ENCODE measurements at regions not wholly inside any gene's neighbourhood (a gene's known extent, or its start where the extent isn't known, plus 50 kb on each side); places are given as distances from the start of the nearest gene placed in this dataset.
"Not testable (repeated sequence)": the region's sequence is repeated elsewhere in the genome, so short reads cannot be mapped to it uniquely, and the experiment has no call there.

GRCh38 chr18:22503803-22504202 is 86.1 kb upstream of the CTAGE1 start:
- H3K4me3 ChIP-seq (ENCODE audit: low read depth, low read length), result no peak overlapping the region

GRCh38 chr18:22504251-22505030 is 86.7 kb upstream of the CTAGE1 start:
- H3K4me3 ChIP-seq (ENCODE audit: low read depth, low read length), result no peak overlapping the region

GRCh38 chr18:22505141-22505591 is 87.5 kb upstream of the CTAGE1 start:
- H3K4me3 ChIP-seq (ENCODE audit: low read depth, low read length), result no peak overlapping the region

GRCh38 chr18:22507055-22507454 is 89.3 kb upstream of the CTAGE1 start:
- H3K4me3 ChIP-seq (ENCODE audit: low read depth, low read length), result no peak overlapping the region

- H3K4me3 ChIP-seq (ENCODE audit: low read depth, low read length), result no peak overlapping the region
Measured at GRCh38 chr18:22509423-22509822, 91.7 kb upstream of the CTAGE1 start.

GRCh38 chr18:22510697-22511096 is 93.0 kb upstream of the CTAGE1 start:
- H3K4me3 ChIP-seq (ENCODE audit: low read depth, low read length), result no peak overlapping the region

- no peak overlapping the region for H3K4me3 ChIP-seq (ENCODE audit: low read depth, low read length)
Measured at GRCh38 chr18:22513721-22514481, 96.2 kb upstream of the CTAGE1 start.

GRCh38 chr18:22514655-22515054 is 96.9 kb upstream of the CTAGE1 start:
- no peak overlapping the region for H3K4me3 ChIP-seq (ENCODE audit: low read depth, low read length)

GRCh38 chr18:22515250-22515649 is 97.5 kb upstream of the CTAGE1 start:
- no peak overlapping the region for H3K4me3 ChIP-seq (ENCODE audit: low read depth, low read length)

GRCh38 chr18:22517356-22517755 is 99.6 kb upstream of the CTAGE1 start:
- H3K4me3 ChIP-seq (ENCODE audit: low read depth, low read length), result no peak overlapping the region

- no peak overlapping the region for H3K4me3 ChIP-seq (ENCODE audit: low read depth, low read length)
Measured at GRCh38 chr18:22521026-22521707, 103.5 kb upstream of the CTAGE1 start.

- no peak overlapping the region for H3K4me3 ChIP-seq (ENCODE audit: low read depth, low read length)
Measured at GRCh38 chr18:22523481-22523880, 105.8 kb upstream of the CTAGE1 start.

GRCh38 chr18:22524783-22525182 is 107.1 kb upstream of the CTAGE1 start:
- H3K4me3 ChIP-seq (ENCODE audit: low read depth, low read length), result no peak overlapping the region

- H3K4me3 ChIP-seq (ENCODE audit: low read depth, low read length), result no peak overlapping the region
Measured at GRCh38 chr18:22525313-22525712, 107.6 kb upstream of the CTAGE1 start.

- H3K4me3 ChIP-seq (ENCODE audit: low read depth, low read length), result no peak overlapping the region
Measured at GRCh38 chr18:22525883-22526282, 108.2 kb upstream of the CTAGE1 start.

GRCh38 chr18:22528291-22528690 is 110.6 kb upstream of the CTAGE1 start:
- no peak overlapping the region for H3K4me3 ChIP-seq (ENCODE audit: low read depth, low read length)

- not testable (repeated sequence) for H3K4me3 ChIP-seq (ENCODE audit: low read depth, low read length)
Measured at GRCh38 chr18:22534706-22535105, 117.0 kb upstream of the CTAGE1 start.

- H3K4me3 ChIP-seq (ENCODE audit: low read depth, low read length), result no peak overlapping the region
Measured at GRCh38 chr18:22536558-22536957, 118.8 kb upstream of the CTAGE1 start.

GRCh38 chr18:22538426-22538825 is 120.7 kb upstream of the CTAGE1 start:
- no peak overlapping the region for H3K4me3 ChIP-seq (ENCODE audit: low read depth, low read length)

- H3K4me3 ChIP-seq (ENCODE audit: low read depth, low read length), result no peak overlapping the region
Measured at GRCh38 chr18:22539051-22539765, 121.5 kb upstream of the CTAGE1 start.

GRCh38 chr18:22541232-22541631 is 123.5 kb upstream of the CTAGE1 start:
- H3K4me3 ChIP-seq (ENCODE audit: low read depth, low read length), result no peak overlapping the region

Measured in iPS-11a (cell line).